ENCODE measurements at regions not wholly inside any gene's neighbourhood (a gene's known extent, or its start where the extent isn't known, plus 50 kb on each side); places are given as distances from the start of the nearest gene placed in this dataset.
A peak's percentile ranks its signal among the peaks of the same experiment; 100 is the strongest.

DNA sequence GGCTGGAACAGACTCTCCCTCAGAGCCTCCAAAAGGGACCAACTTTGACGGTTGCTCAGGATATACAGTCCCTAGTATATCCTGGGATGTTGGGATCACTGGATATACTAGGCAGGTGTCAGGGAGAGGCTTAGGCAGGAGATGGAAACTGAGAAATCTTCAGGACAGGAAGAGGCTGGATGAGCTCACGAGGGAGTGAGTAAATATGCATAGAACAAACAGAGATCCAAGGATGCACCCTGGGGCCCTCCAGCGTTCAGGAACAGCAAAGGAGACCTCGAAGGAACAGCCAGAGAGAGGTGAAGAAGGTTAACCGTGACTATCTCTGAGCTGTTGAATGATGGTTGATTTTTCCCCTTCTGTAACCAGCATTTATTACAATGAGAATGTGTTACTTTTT, 191.3 kb downstream of the BMP7 start:
- Mint-ChIP-seq H3K4me1 (ENCODE audit: low read depth) (peaks cover 2% of the 10 kb centered on the region), H3K9me3 (peaks cover 20% of the 10 kb centered on the region)

GRCh38 chr20:57075603-57076002, 190.8 kb downstream of the BMP7 start:
- peaks cover 2% of the 10 kb centered on the region for H3K4me1 Mint-ChIP-seq (ENCODE audit: low read depth)
- DNase-seq, result no peak
- H3K4me3 Mint-ChIP-seq, result no peak overlapping the region
- H3K9me3 Mint-ChIP-seq, result peaks cover 23% of the 10 kb centered on the region
- no peaks in the 10 kb centered on the region for H3K36me3 Mint-ChIP-seq (ENCODE audit: insufficient read depth)
- H3K27me3 Mint-ChIP-seq (ENCODE audit: low read depth), result peaks cover 17% of the 10 kb centered on the region
- no peak for ATAC-seq

More for the DNA sequence above, 191.3 kb downstream of the BMP7 start:
- Mint-ChIP-seq H3K27me3 (ENCODE audit: low read depth) (peaks cover 19% of the 10 kb centered on the region), H3K4me3 (no peak overlapping the region), H3K36me3 (ENCODE audit: insufficient read depth) (no peaks in the 10 kb centered on the region)
- DNase-seq (no peak), ATAC-seq (no peak)

- H3K4me1 Mint-ChIP-seq (ENCODE audit: low read depth), result peaks cover 2% of the 10 kb centered on the region
- ATAC-seq (no peak), DNase-seq (no peak)
- H3K36me3 Mint-ChIP-seq (ENCODE audit: insufficient read depth), result no peaks in the 10 kb centered on the region
- peaks cover 15% of the 10 kb centered on the region for H3K27me3 Mint-ChIP-seq (ENCODE audit: low read depth)
- no peak overlapping the region for H3K4me3 Mint-ChIP-seq
- peaks cover 23% of the 10 kb centered on the region for H3K9me3 Mint-ChIP-seq
These were observed 190.2 kb downstream of the BMP7 start for GRCh38 chr20:57076152-57076652.

DNA sequence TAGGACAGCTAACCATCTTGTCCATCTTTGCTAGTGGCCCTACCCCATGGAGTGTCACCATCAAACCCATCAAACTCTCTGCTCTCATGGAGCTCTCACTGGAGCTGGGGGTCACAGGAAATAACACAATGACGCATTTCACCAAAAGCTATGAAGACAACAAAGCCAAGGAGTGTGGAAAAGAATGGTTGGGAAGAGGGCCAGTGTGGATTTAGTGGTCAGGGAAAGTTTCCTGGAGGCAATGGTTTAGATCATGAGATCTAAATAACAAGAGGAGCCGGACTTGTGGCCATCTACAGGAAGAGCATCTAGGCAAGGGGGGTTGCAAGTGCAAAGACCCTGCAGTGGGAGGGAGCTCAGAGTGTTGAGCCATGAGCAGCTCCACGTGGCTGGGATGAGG, 189.5 kb downstream of the BMP7 start:
- Mint-ChIP-seq H3K4me3 (no peak overlapping the region), H3K4me1 (ENCODE audit: low read depth) (no peaks in the 10 kb centered on the region), H3K36me3 (ENCODE audit: insufficient read depth) (no peaks in the 10 kb centered on the region), H3K27me3 (ENCODE audit: low read depth) (peaks cover 8% of the 10 kb centered on the region), H3K9me3 (peaks cover 23% of the 10 kb centered on the region)
- ATAC-seq (no peak), DNase-seq (no peak)

DNA sequence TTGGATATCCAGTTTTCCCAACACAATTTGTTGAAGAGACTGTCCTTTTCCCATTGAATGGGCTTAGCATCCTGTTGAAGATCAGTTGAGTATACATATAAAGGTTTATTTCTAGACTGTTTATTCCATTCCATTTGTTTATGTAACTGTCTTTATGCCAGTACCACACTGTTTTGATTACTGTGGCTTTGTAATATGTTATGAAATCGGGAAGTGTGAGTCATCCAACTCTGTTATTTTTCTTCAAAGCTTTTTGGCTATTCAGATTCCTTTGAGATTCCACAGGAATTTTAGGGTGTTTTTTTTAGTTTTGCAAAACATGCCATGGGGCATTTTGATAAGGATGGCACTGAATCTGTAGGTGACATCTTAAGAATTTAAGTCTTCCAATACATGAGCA, 188.3 kb downstream of the BMP7 start:
- Mint-ChIP-seq H3K4me1 (ENCODE audit: low read depth) (no peaks in the 10 kb centered on the region), H3K4me3 (no peak overlapping the region), H3K27me3 (ENCODE audit: low read depth) (no peaks in the 10 kb centered on the region), H3K9me3 (peaks cover 23% of the 10 kb centered on the region), H3K36me3 (ENCODE audit: insufficient read depth) (no peaks in the 10 kb centered on the region)
- DNase-seq (no peak), ATAC-seq (no peak)

GRCh38 chr20:57079031-57080005, 187.1 kb downstream of the BMP7 start:
- H3K9me3 Mint-ChIP-seq, result peaks cover 23% of the 10 kb centered on the region
- H3K4me3 Mint-ChIP-seq, result no peak overlapping the region
- no peak for DNase-seq
- H3K4me1 Mint-ChIP-seq (ENCODE audit: low read depth), result no peaks in the 10 kb centered on the region
- ATAC-seq, result no peak
- no peaks in the 10 kb centered on the region for H3K36me3 Mint-ChIP-seq (ENCODE audit: insufficient read depth)
- no peaks in the 10 kb centered on the region for H3K27me3 Mint-ChIP-seq (ENCODE audit: low read depth)

- no peaks in the 10 kb centered on the region for H3K36me3 Mint-ChIP-seq (ENCODE audit: insufficient read depth)
- no peak for ATAC-seq
- H3K27me3 Mint-ChIP-seq (ENCODE audit: low read depth), result no peaks in the 10 kb centered on the region
- no peaks in the 10 kb centered on the region for H3K4me1 Mint-ChIP-seq (ENCODE audit: low read depth)
- H3K9me3 Mint-ChIP-seq, result peaks cover 23% of the 10 kb centered on the region
- no peak for DNase-seq
- H3K4me3 Mint-ChIP-seq, result no peak overlapping the region
These were observed 185.6 kb downstream of the BMP7 start for GRCh38 chr20:57080796-57081195.

GRCh38 chr20:57082357-57082945, 184.0 kb downstream of the BMP7 start:
- DNase-seq (no peak), ATAC-seq (no peak)
- H3K4me1 Mint-ChIP-seq (ENCODE audit: low read depth), result no peaks in the 10 kb centered on the region
- peaks cover 17% of the 10 kb centered on the region for H3K9me3 Mint-ChIP-seq
- H3K36me3 Mint-ChIP-seq (ENCODE audit: insufficient read depth), result no peaks in the 10 kb centered on the region
- no peak overlapping the region for H3K4me3 Mint-ChIP-seq
- peaks cover 4% of the 10 kb centered on the region for H3K27me3 Mint-ChIP-seq (ENCODE audit: low read depth)

GRCh38 chr20:57083072-57083471, 183.4 kb downstream of the BMP7 start:
- peaks cover 9% of the 10 kb centered on the region for H3K27me3 Mint-ChIP-seq (ENCODE audit: low read depth)
- H3K36me3 Mint-ChIP-seq (ENCODE audit: insufficient read depth), result no peaks in the 10 kb centered on the region
- no peak for DNase-seq

DNA sequence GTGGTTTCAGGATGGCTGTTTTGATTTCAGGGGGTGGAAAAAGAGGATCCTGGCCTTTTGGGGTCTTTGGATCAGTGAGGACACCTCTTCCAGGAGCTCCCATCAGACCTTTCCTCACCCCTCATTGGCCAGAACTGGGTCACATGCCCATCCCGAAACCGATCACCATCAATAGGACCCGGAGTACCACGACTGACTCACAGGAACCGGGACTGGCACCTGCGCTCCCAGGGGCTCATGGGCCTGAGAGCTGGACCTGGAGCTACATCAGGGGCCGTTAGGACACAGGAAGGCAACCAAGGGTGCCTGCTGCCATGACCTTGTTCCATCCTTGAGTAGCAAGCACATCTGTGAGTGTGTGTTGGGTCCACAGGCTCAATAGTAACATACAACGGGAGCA, 180.4 kb downstream of the BMP7 start:
- H3K4me1 Mint-ChIP-seq (ENCODE audit: low read depth), result no peaks in the 10 kb centered on the region
- no peak for ATAC-seq
- H3K36me3 Mint-ChIP-seq (ENCODE audit: insufficient read depth), result no peaks in the 10 kb centered on the region
- H3K27me3 Mint-ChIP-seq (ENCODE audit: low read depth), result peaks cover 12% of the 10 kb centered on the region
- H3K9me3 Mint-ChIP-seq, result no peaks in the 10 kb centered on the region
- no peak for DNase-seq
- H3K4me3 Mint-ChIP-seq, result no peak overlapping the region

More at GRCh38 chr20:57083072-57083471, 183.4 kb downstream of the BMP7 start:
- no peak overlapping the region for H3K4me3 Mint-ChIP-seq
- ATAC-seq, result no peak
- H3K4me1 Mint-ChIP-seq (ENCODE audit: low read depth), result no peaks in the 10 kb centered on the region
- H3K9me3 Mint-ChIP-seq, result peaks cover 17% of the 10 kb centered on the region

DNA sequence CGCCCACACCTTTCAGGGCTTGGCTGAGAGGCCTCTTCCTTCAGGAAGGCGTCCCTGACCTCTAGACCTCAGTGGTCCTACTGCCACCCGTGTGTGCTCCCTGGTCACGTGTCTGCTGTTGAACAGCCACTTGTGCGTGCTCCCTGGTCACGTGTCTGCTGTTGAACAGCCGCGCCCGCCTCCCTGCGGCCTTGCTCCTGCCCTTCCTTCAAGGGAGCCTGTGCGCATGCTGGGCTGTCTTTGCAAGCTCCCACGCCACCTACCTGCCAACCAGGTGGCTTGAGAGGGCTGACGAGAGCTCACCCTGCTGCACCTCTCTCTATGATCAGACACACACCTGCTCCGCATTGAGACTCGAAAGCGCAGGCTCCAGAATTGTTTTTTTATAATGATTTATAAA, 179.3 kb downstream of the BMP7 start:
- Mint-ChIP-seq H3K27me3 (ENCODE audit: low read depth) (peaks cover 12% of the 10 kb centered on the region), H3K4me3 (no peak overlapping the region), H3K4me1 (ENCODE audit: low read depth) (peaks cover 7% of the 10 kb centered on the region), H3K36me3 (ENCODE audit: insufficient read depth) (no peaks in the 10 kb centered on the region), H3K9me3 (no peaks in the 10 kb centered on the region)
- DNase-seq, result no peak
- ATAC-seq, result no peak

GRCh38 chr20:57087705-57088104, 178.7 kb downstream of the BMP7 start:
- Mint-ChIP-seq H3K9me3 (no peaks in the 10 kb centered on the region), H3K36me3 (ENCODE audit: insufficient read depth) (no peaks in the 10 kb centered on the region), H3K27me3 (ENCODE audit: low read depth) (peaks cover 12% of the 10 kb centered on the region), H3K4me3 (no peak overlapping the region), H3K4me1 (ENCODE audit: low read depth) (peaks cover 11% of the 10 kb centered on the region)
- DNase-seq, result no peak
- ATAC-seq, result no peak

- Mint-ChIP-seq H3K9me3 (no peaks in the 10 kb centered on the region), H3K4me3 (no peak overlapping the region), H3K36me3 (ENCODE audit: insufficient read depth) (no peaks in the 10 kb centered on the region), H3K27me3 (ENCODE audit: low read depth) (peaks cover 14% of the 10 kb centered on the region), H3K4me1 (ENCODE audit: low read depth) (peaks cover 11% of the 10 kb centered on the region)
- no peak for ATAC-seq
- DNase-seq, result no peak
These were observed 178.0 kb downstream of the BMP7 start for GRCh38 chr20:57088436-57088835.

DNA sequence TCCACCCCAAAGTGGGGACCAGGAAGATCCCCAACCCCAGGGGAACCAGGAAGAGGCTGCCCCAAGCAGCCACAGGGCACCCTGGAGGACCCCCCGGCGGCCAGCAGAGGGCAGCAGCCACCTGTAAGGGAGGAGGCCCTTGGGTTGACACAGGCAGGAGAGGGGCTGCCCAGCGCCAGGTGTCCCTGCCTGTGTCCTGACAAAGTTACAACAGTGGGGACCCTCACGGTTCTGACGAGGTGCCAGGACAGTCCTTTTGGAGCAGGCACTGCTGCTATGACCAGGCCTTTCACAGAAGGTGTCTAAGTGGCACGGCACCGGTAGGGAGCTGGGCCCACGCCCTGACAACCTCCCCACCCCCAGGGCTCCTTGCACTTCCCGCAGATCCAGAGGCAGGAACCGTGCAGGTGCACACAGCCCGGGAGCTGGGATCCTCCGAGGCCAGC, 176.7 kb downstream of the BMP7 start:
- peak; percentile 61 to 77 for ATAC-seq
- no peaks in the 10 kb centered on the region for H3K9me3 Mint-ChIP-seq

More for the DNA sequence above, 176.7 kb downstream of the BMP7 start:
- H3K27me3 Mint-ChIP-seq (ENCODE audit: low read depth), result peaks cover 17% of the 10 kb centered on the region
- peaks cover 11% of the 10 kb centered on the region for H3K4me1 Mint-ChIP-seq (ENCODE audit: low read depth)
- H3K36me3 Mint-ChIP-seq (ENCODE audit: insufficient read depth), result no peaks in the 10 kb centered on the region
- no peak overlapping the region for H3K4me3 Mint-ChIP-seq
- peak; percentile 41 for DNase-seq
